CD4-positive, alpha-beta T cell treated with Interleukin-17A for 4 hours (primary cell): ENCODE measurements at regions not wholly inside any gene's neighbourhood (a gene's known extent, or its start where the extent isn't known, plus 50 kb on each side); places are given as distances from the start of the nearest gene placed in this dataset.
"Not testable (repeated sequence)": the region's sequence is repeated elsewhere in the genome, so short reads cannot be mapped to it uniquely, and the experiment has no call there.

Source experiments
- DNase-seq: peaks from one replicate; pipeline ENCODE4 v3.0.0-alpha.2; 2020; ENCODE audit warnings: mixed read lengths

DNA sequence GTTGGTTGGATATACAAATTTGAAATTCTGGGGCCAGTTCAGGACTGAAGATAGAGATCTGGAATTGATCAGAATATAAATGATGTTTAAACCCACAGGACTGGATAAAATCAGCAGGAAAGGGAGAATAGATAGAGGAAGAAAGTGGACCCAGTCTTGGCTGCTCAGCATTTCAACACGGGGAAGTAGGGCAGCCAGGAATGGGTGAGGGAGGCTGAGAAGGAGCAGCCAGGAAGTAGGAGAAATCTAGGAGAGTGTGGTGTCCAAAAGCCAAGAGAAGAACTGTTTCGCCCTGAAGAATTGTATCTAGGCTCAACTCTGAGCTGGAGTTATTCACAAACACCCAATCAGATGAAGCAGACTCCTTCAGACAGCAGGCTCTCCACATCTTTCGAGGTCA lies 197.9 kb downstream of the CDCA7 start:
- no peak for DNase-seq

DNA sequence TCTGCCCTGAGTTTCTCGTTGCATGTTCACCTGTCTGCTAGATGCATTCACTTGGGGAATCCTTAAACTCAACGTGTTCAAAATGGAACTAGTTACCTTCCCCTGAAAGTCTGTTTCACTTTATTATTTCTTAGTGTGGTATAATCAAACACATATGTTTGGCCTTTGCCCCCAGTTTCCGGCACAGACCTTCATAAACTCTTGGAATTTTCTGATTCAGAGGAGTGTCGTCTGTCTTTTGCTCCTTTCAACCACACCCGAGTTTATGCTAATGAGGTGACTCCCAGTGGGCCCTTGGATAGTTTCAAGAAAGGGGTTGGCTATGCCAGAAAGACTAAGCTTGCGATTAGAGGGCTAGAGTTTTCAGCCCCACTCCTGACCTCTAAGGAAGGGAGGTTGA lies 198.9 kb downstream of the CDCA7 start:
- no peak for DNase-seq

DNA sequence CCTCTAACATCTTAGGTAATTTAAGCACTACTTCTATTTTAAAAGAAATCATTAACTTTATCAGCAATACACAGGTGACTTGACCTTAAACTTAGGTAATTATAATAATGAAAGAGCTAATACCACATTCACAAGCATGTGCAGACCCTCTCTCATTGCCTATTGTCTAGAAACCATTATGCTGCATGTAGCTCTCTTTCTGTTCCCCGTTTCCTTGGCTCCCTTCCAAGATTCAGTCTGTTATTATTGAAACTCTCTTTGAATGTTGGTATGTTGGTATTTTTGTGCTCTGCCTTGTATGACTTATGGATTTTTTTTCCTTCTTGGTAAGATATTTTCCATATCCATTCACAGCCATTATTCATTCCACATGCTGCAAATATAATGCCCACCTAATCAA lies 201.2 kb downstream of the CDCA7 start:
- no peak for DNase-seq

DNA sequence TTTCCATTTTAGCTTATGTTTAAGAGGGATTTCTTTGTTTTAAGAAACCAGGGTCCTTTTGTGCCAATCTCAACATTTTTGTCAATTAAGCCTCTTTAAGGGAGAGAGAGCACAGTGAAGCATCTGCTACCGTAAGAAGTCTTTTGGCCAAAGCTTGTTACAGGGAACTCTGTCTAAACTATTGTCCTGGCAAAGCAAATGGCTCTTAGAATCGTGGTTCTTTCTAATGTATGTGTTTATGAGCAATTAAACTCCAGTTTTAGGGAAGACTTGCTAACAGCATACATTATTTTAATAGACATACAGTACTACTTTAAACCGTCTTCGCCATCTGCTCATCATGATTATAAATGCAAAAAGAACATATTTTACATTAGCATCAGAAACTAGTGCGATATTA lies 202.1 kb downstream of the CDCA7 start:
- no peak for DNase-seq

DNA sequence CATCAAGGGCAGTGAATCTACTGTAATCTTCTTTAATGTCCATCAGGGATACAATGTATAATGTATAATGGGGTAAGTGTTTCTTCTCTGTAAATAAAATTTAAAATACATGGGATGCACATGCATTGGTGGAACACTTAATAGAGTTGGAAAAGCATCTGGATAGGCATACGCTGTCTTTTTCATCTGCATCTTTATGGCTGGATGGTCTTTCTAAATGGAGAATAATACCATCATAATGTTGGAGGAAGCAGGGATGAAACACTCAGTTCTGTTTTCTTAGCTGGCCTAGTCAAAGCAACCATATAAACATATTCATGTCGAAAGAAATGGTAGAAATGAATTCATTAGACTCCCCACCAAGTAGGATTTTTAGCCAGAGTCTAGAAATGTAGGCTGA lies 202.8 kb downstream of the CDCA7 start:
- no peak for DNase-seq

DNA sequence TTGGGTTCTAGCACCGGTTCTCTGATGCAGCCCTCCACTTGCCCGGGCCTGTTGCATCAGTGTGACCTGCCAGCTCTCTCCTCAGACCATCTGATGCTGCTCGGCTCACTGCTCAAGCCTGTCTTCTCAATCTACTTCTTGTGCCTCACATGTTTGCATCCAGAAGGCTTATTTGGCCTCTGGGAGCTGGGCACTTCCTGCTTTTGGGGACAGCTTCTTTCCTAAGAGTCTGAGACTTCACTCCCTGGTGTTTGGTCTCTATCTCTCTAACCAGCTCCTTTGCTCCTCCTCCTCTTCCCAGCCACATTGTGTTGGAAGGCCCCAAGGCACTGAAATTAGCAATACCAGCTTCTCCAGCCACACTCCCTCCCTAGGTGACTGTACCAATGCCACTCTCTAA lies 212.8 kb downstream of the CDCA7 start:
- DNase-seq, result no peak

DNA sequence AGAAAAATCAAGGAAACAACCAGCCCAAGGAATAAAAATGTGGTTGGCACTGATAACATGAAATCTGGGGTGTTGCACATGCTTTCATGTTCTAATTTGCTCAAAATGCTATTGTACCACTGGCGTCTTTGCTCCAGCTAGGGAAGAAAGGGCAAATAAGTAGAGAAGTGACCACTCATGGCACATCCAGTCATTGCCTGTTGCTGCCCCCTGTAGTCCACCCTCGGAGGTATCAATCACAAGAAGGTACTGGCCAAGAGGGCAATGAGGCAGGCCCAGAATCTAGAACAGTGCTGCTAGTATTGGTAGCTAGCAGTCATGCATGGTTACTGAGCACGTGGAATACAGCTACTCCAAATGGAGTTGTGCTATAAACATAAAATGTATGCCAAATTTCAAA lies 213.4 kb downstream of the CDCA7 start:
- DNase-seq, result no peak

DNA sequence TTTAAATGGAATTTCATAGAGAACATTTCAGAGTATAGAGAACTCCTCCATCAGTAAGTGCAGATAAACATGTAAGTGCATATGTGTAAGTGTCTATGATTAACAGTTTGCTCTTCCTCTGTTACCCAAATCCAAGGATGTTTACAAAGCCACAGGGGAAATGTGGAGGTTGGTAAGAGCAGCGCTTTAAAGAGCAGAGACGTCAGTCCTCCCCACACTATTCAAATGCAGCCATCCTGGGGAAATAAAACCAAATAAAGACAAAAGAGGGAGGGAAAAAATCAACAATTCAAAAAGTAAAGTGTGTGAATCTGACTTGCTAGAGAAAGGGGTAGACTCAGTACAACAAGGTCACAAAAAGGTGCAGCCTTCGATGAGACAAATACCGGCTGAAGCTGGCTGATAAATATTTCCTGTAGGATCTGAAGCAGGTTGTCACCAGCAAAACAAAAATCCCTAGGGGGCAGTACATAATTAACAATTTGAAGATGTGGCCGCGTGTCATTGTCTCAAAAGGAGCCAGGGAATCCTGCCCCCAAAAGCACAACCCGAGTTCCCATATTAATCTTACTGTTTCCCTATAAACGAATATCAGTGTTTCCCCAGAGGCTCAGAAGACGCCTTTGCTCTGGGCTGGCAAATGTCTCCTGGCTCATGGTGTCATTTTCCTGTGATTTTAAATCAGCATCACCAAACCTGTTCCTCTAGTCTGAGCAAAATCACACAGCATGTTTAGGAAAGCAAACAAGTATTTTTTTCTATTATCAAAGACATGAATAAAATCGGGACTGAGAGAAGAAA lies 216.5 kb downstream of the CDCA7 start:
- DNase-seq, result no peak

DNA sequence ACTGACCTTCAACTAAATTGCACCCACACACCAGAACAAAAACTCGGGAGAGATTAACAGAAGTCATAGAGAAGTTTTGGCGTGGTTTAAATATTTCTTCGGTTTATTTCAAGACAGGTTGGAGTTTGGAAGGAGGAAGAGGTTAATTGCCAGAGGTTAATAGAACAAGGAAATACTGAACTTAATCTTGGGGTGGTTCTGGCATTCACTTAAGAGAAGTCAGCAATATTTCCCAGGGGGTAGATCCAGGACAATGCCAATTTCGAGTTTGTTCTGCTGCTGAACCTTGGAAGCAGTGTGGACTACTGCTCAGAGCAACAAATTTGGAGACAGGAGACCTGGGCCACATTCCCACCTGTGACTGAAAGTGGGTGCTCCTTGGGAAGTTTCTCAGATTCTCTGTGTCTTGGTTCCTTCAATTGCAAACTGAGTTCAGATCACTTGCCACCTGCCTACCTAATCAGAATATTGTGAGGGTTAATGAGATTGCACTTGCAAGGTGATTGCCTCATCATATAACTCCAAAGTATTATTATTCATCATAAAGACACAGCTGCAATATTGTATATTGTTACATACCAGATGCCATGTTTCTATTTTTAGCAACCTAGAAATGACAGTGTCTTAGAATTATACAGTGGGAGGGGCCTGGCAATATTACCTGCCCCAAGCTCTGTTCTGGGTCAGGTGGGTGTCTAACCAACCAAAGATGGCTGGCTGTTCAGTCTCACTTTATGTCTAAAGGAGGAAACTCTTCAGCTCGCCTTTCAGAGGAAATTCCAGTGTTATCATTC lies 217.4 kb downstream of the CDCA7 start:
- no peak for DNase-seq

DNA sequence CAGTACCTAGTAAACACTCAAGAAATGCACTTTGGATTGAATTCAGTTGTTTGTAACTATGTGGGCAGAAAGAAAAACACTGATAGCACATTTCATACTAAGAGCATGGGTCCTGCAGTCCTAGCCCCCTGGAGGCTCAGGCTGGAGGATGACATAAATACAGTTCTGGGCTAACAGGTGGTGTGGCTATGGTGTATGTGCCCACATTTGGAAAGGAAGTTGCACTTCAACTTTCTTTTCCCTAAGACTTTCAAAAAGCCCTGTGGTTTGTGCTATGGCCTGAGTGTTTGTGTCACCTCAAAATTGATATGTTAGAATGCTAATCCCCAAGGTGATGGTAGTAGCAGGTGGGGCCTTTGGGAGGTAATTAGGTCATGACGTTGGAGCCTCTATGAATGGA lies 218.2 kb downstream of the CDCA7 start:
- DNase-seq, result no peak

DNA sequence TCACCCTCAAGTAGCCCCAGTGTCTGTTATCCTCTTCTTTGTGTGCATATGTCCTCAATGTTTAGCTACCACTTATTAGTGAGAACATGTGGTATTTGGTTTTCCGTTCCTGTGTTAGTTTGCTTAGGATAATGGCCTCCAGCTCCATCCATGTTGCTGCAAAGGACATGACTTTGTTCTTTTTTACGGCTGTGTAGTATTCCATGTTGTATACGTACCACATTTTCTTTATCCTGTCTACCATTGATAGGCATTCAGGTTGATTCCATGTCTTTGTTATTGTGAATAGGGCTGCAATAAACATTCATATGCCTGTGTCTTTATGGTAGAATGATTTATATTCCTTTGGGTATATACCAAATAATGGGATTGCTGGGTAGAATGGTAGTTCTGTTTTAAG lies 219.1 kb downstream of the CDCA7 start:
- DNase-seq, result not testable (repeated sequence)

DNA sequence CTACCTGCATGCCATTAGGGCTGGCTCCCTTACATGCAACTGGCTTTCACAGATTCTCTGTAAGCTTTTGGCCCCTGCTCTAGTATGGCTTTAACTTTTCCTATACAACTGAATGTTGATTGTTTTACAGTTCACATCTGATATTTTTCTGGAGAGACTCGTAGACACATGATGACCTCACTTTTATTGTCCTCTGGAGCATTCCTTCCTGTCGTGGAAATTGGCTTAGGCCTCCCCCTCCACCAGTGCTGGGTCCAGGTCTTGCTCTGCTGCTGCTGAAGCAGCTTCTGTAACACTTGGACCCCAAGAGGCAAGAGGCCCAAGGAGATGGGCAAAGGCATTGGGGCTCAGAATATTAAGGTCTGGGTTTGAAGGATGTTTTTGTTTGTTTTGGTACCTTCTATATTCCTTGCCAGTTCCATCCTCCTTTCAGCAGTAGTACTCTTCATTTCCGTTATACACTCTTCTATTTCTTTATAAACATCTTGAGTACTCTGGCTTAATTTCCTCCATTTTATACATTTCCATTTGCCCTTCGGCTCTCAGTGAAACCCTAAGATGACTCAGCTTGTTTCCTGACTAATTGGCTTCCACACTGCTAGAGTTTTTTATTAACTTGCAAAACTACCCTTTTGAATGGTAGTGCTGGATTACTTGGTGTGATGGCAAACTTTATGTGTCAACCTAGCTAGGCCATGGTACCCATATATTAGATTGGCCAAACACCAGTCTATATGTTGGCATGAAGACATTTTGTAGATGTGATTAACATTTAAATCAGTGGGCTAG lies 219.8 kb downstream of the CDCA7 start:
- DNase-seq, result no peak

DNA sequence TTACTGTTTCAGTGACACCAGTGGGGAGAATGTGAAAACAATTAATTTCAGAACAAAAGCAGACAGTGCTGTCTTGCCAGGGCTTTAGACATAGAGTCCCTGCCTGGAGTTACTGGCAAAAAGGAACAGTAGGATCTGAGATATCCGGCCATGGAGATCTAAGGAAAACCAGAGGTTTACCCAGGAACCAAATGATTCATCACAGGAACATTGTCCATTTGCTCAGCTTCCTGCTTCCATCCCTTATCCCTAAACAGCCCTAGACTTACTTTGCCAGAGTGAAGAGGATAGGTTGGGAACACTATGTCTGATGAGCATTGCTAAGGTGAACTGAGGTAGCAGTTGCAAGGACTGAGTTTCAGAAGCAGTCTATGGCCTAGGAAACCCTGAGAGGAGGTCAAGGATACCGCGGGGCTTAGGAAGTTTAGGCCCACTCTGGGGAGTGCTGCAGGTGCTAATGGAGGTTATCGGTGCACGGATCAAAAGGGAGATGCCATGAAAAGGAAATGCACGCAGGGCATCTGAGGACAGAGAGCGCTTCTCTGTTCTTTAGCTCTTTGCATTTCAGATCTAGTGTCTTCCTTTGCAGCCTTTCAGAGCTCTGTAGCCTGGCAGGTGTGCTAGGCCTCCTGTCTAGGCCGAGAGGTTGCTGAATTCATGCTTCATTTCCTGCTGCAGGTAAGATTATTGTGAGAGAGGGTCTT lies 223.9 kb downstream of the CDCA7 start:
- DNase-seq, result no peak

DNA sequence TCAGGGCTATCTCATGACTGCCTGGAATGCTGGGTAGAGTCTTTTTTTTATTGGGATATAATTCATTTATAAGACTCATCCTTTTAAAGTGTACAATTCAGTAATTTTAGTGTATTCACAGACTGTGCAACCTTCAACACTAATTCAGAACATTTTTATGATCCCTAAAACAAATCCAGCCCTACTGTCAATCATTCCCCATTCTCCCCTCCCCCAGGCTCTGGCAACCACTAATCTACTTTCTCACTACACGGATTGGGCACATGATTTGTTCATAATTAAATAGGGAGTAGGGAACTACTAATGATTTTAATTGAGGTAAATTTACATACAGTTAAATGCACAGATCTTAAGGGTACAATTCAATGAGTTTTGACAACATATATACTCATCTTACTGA lies 225.7 kb downstream of the CDCA7 start:
- DNase-seq, result no peak

DNA sequence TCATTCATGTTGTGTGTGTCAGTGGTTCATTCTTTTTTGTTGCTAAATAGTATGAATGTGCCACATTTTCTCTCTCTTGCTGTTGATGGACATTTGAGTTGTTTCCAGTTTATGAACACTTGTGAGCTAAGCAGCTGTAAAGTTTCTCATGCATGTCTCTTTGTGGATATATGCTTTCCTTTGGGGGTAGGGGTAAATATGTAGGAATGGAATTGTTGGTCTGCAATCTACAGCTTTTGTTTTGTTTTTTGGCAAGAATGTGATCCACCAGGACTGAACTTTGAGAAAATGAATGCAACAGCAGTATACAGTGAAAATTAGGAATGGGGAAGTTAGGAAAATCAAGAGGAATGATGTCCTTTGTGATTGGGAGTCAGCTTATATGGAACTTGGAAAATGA lies 226.3 kb downstream of the CDCA7 start:
- no peak for DNase-seq

DNA sequence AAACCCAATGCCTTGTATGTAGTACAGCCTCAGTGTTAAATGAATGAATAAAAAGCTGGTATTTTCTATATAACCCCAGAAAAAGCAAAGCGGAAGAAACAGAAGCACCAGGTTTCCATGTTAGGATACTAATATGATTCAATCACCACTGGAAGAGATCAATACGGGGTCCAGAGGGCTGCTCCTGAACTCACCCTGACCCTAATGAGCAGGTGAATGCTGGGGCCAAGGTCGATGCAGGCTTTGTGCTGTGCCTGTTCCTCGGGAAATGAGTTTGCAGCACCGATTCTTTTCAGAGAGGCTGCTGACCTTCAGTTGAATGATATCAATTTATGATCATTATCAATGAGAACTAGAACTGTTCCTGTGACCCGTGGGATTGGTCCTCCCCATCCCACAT lies 228.5 kb downstream of the CDCA7 start:
- no peak for DNase-seq

DNA sequence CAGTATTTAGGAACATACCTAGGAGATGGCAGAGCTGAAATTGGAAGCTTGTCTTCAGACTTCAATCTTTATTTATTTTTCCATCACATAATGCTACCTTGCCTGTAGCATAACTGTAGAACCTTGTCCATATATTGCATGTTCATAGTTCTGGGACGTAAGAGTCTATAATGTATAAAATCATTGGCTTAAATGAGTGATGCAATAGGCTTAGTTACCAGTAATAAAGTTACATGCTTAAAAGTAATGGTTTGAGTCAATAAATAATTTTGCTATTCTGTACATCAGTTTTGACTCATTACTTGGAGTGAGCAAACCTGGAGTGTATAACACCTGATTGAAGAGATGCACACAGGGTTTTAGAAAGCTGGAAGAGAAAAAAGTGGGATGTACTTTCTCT lies 229.3 kb downstream of the CDCA7 start:
- no peak for DNase-seq

DNA sequence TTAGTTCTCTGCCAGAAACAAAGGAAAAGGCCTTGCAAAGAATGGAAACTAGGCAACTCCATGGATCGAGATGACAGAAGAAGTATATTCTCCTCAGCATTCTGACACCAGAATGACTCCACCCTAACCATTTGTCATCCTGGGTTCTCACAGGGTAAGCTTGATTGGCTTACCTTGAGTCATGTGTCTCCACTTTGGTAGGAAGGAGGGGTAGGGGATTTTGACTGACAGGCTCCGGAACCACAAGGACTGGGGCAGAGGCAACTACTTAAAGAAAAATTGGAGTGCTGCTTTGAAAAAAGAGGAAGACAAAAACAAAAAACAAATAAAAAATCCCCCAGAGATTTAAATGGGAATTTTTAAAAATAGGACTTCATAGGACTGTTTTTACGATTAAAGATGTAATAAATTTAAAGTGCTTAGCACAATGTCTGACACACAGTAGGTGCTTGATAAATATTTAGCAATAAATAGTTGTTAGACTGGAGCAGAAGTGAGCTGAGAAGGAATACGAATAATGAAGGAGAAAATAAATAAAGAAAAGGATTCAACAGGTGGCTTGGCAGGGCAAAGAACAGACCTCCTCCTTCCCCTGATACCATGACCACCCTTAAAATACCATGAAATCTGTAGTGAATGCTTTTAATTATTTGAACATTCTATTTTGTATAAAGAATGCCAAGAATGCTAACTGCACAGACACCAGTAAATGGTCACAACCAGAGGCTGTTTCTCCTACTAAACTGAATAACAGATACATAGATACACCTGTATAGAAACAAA lies 230.2 kb downstream of the CDCA7 start:
- no peak for DNase-seq

DNA sequence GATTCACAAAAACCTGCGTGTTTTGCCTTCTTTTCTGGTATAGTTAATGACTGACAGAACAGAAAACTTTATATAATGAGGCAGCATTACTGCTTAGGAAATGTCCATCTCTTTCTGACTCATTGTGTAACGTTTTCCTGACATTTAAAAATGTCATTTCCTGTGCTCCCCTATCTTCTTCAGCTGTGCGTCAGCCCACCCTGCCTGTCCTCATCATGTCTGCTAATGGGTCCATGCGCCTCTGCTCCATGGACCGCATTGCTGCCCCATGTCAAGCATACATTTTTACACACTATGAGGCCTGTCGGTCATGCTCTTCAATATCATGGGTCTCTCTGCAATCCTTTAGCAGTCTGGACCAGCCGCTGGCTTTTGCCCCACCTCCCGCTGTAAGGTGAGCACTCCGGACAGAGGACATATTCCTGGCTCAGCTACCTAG lies 234.3 kb downstream of the CDCA7 start:
- no peak for DNase-seq

DNA sequence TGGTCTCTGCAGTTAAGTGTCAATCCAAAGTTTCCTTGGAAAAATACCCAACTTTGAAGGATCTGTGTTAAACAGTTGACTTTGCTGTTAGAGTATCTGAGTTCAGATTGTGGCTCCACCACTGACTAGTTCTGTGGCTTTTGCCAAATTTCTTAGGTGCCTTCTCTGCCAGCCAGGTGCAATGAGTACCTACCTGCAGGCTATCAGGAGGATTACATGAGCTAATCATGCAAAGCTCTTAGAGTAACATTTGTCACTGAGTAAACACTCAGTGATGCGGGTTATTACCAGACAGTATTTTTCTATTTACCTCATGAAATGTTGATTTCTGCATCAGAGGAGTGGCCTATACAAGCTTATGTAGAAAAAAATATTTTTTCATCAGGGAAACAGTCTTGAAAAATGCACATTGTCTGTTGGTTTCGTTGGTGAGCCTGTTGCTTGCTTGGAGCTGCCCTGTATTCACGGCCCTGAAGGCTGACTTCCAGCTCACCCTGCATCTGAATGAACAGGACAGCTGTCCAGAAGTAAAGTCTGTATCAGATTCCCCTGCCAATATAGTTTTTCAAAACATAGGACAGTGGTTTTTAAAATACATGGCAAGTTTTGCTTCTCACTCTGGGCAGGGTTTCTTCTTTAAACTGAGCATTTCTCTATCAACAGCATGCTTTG lies 235.1 kb downstream of the CDCA7 start:
- no peak for DNase-seq

DNA sequence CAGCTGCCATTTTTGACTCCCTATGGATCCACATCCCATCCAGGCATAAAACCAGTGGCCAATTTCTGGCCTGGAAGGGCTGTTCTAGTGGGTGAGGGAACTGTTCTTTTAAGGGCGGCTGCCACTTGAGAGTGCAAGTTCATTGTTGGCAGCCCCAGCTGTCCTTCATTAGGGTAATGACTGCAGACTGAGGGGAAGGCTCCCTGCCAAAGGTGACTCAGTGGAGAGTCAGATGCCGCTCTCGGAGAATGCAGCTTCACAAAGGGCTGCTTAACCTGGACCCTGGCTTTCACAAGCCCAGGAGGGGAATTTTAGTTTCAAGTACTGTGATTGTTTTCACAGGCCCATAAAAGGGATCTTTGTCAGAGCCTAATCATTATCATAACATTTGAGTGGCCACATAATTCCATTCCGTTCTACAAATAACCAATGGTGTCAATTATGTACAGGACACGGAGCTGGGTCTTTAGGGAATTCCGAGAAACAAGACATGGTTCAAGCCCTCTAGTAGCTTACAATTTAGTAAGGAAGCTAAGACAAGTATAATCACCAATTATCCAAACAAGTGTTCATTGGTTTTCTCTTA lies 235.7 kb downstream of the CDCA7 start:
- no peak for DNase-seq
